Tibial nerve (tissue), 4 donors: ENCODE measurements at regions not wholly inside any gene's neighbourhood (a gene's known extent, or its start where the extent isn't known, plus 50 kb on each side); places are given as distances from the start of the nearest gene placed in this dataset.

ENCODE experiments used
- DNase-seq, 2 donors: peaks; one replicate each; pipeline ENCODE4 v3.0.0-alpha.2; 2019; ENCODE audit warnings: low spot score in 2 of 2
- H3K27ac ChIP-seq, 4 donors: fragments of 200-600 bp; sonication (generic) in 3 of 4; one replicate each; pipeline ENCODE4 v1.5.1; 2017 to 2019; ENCODE audit warnings: mild to moderate bottlenecking in 1 of 4
- H3K27me3 ChIP-seq, 2 donors: fragments of 200-600 bp; sonication (generic) in 1 of 2; one replicate each; pipeline versions ENCODE4 v1.5.1 to v1.6.0; 2017 to 2019
- H3K36me3 ChIP-seq, 3 donors: fragments of 200-600 bp; sonication (generic); one replicate each; pipeline ENCODE4 v1.5.1; 2018 to 2019
- H3K4me1 ChIP-seq, 4 donors: fragments of 200-600 bp; sonication (generic) in 3 of 4; one replicate each; pipeline ENCODE4 v1.5.1; 2017 to 2019
- H3K4me3 ChIP-seq, 4 donors: fragments of 200-600 bp; sonication (generic) in 3 of 4; one replicate each; pipeline ENCODE4 v1.5.1; 2017 to 2019; ENCODE audit warnings: mild to moderate bottlenecking in 1 of 4, moderate library complexity in 1 of 4
- H3K9me3 ChIP-seq, 4 donors: fragments of 200-600 bp; sonication (generic) in 3 of 4; one replicate each; pipeline ENCODE4 v1.5.1; 2017 to 2019
- CTCF ChIP-seq, 5 experiments: fragments of 200-600 bp in 3 of 5; fragments of 450-650 bp in 2 of 5; sonication (generic) in 3 of 5; IDR thresholded peaks; one replicate each; pipeline ENCODE4 v1.5.1; 2016 to 2019; ENCODE audit warnings: antibody characterized with exemption in 5 of 5, mild to moderate bottlenecking in 3 of 5, moderate library complexity in 2 of 5
- EP300 ChIP-seq, 2 donors: sonication (generic); formaldehyde crosslinking; IDR thresholded peaks; one replicate each; pipeline ENCODE4 v1.6.1; 2017; ENCODE audit warnings: antibody characterized with exemption in 2 of 2, mild to moderate bottlenecking in 1 of 2
- POLR2A ChIP-seq, 2 donors: fragments of 450-650 bp; IDR thresholded peaks; one replicate each; pipeline ENCODE4 v1.6.1; 2017; ENCODE audit warnings: antibody characterized with exemption in 2 of 2, mild to moderate bottlenecking in 2 of 2, moderate library complexity in 2 of 2
- WGBS, 2 donors: methylation state at CpG; one replicate each; pipeline ENCODE4 v1.1.5; 2018; 5-methylcytosine and 5-hydroxymethylcytosine counted together

GRCh38 chr14:26863736-26864135 is 265.9 kb upstream of the NOVA1 start:
- TF ChIP-seq CTCF (IDR thresholded peaks at IDR 0.05) (no peak), POLR2A (IDR thresholded peaks at IDR 0.05) (no peak), EP300 (IDR thresholded peaks at IDR 0.05) (no peak)
- DNase-seq, result no peak
- no peak overlapping the region for H3K27ac ChIP-seq
- no peaks in the 10 kb centered on the region for H3K27me3 ChIP-seq
- no peak overlapping the region for H3K4me3 ChIP-seq
- no peaks in the 10 kb centered on the region for H3K4me1 ChIP-seq
- H3K9me3 ChIP-seq, result no peaks in the 10 kb centered on the region
- no peaks in the 10 kb centered on the region for H3K36me3 ChIP-seq
- WGBS, 2 donors, result 84 to 85% methylated on average over 5 of the region's 5 CpGs

GRCh38 chr14:26866721-26867120 is 268.9 kb upstream of the NOVA1 start:
- H3K27me3 ChIP-seq, result no peaks in the 10 kb centered on the region

GRCh38 chr14:26867171-26867757 is 269.4 kb upstream of the NOVA1 start:
- WGBS, 2 donors, result 60 to 64% methylated on average over 6 of the region's 6 CpGs
- no peak for TF ChIP-seq CTCF (IDR thresholded peaks at IDR 0.05)
- no peak for TF ChIP-seq POLR2A (IDR thresholded peaks at IDR 0.05)
- TF ChIP-seq EP300 (IDR thresholded peaks at IDR 0.05), result no peak
- no peak for DNase-seq
- no peak overlapping the region for H3K27ac ChIP-seq
- no peaks in the 10 kb centered on the region for H3K9me3 ChIP-seq
- H3K4me3 ChIP-seq, result no peak overlapping the region
- peaks cover 0 to 13% (median 2%) of the 10 kb centered on the region in 4 donors for H3K4me1 ChIP-seq
- no peaks in the 10 kb centered on the region for H3K36me3 ChIP-seq
- no peaks in the 10 kb centered on the region for H3K27me3 ChIP-seq

More at GRCh38 chr14:26866721-26867120, 268.9 kb upstream of the NOVA1 start:
- Histone ChIP-seq H3K9me3 (no peaks in the 10 kb centered on the region), H3K4me1 (peaks cover 0 to 11% (median 0%) of the 10 kb centered on the region in 4 donors), H3K27ac (no peak overlapping the region), H3K4me3 (no peak overlapping the region), H3K36me3 (no peaks in the 10 kb centered on the region)
- DNase-seq, result no peak
- WGBS, 2 donors, result 44 to 64% methylated on average over 1 of the region's 1 CpG
- TF ChIP-seq POLR2A (IDR thresholded peaks at IDR 0.05) (no peak), EP300 (IDR thresholded peaks at IDR 0.05) (no peak), CTCF (IDR thresholded peaks at IDR 0.05) (no peak)

GRCh38 chr14:26870096-26870495 is 272.3 kb upstream of the NOVA1 start:
- no peaks in the 10 kb centered on the region for H3K36me3 ChIP-seq
- TF ChIP-seq POLR2A (IDR thresholded peaks at IDR 0.05) (no peak), CTCF (IDR thresholded peaks at IDR 0.05) (no peak), EP300 (IDR thresholded peaks at IDR 0.05) (no peak)
- no peaks in the 10 kb centered on the region for H3K9me3 ChIP-seq
- no peak for DNase-seq
- H3K4me3 ChIP-seq, result no peak overlapping the region
- H3K27me3 ChIP-seq, result no peaks in the 10 kb centered on the region
- peaks cover 0 to 20% (median 2%) of the 10 kb centered on the region in 4 donors for H3K4me1 ChIP-seq
- 81 to 93% methylated on average over 2 of the region's 2 CpGs for WGBS, 2 donors
- H3K27ac ChIP-seq, result no peak overlapping the region

- no peak for DNase-seq
- no peaks in the 10 kb centered on the region for H3K27me3 ChIP-seq
- peaks cover 0 to 20% (median 2%) of the 10 kb centered on the region in 4 donors for H3K4me1 ChIP-seq
- no peaks in the 10 kb centered on the region for H3K9me3 ChIP-seq
- no peaks in the 10 kb centered on the region for H3K36me3 ChIP-seq
- no peak overlapping the region for H3K4me3 ChIP-seq
- TF ChIP-seq POLR2A (IDR thresholded peaks at IDR 0.05), result no peak
- TF ChIP-seq CTCF (IDR thresholded peaks at IDR 0.05), result no peak
- TF ChIP-seq EP300 (IDR thresholded peaks at IDR 0.05), result no peak
- WGBS, 2 donors, result 25 to 28% methylated on average over 8 of the region's 8 CpGs
- peak overlapping the region in 1 of 4 donors; percentile 45 for H3K27ac ChIP-seq
Measured at GRCh38 chr14:26870722-26871617, 273.1 kb upstream of the NOVA1 start.
